ENCODE measurements at regions not wholly inside any gene's neighbourhood (a gene's known extent, or its start where the extent isn't known, plus 50 kb on each side); places are given as distances from the start of the nearest gene placed in this dataset.

GRCh38 chr11:37830529-37830928 is 1232.5 kb upstream of the RAG2 start:
- no peak for DNase-seq (ENCODE audit: low read depth in 1 of 2, low spot score in 1 of 2)

- DNase-seq (ENCODE audit: low read depth in 1 of 2, low spot score in 1 of 2), result no peak
These were observed 1219.8 kb upstream of the RAG2 start for GRCh38 chr11:37817727-37818270.

GRCh38 chr11:37812281-37812880 is 1214.3 kb upstream of the RAG2 start:
- DNase-seq (ENCODE audit: low read depth in 1 of 2, low spot score in 1 of 2), result no peak

GRCh38 chr11:37811349-37811748 is 1213.3 kb upstream of the RAG2 start:
- DNase-seq (ENCODE audit: low read depth in 1 of 2, low spot score in 1 of 2), result no peak

GRCh38 chr11:37804666-37805065 is 1206.6 kb upstream of the RAG2 start:
- DNase-seq (ENCODE audit: low read depth in 1 of 2, low spot score in 1 of 2), result no peak

GRCh38 chr11:37788141-37788877 is 1190.3 kb upstream of the RAG2 start:
- DNase-seq (ENCODE audit: low read depth in 1 of 2, low spot score in 1 of 2), result no peak

- no peak for DNase-seq (ENCODE audit: low read depth in 1 of 2, low spot score in 1 of 2)
These were observed 1188.2 kb upstream of the RAG2 start for GRCh38 chr11:37786214-37786755.

- no peak for DNase-seq (ENCODE audit: low read depth in 1 of 2, low spot score in 1 of 2)
These were observed 1176.4 kb upstream of the RAG2 start for GRCh38 chr11:37774441-37774840.

GRCh38 chr11:37770145-37770544 is 1172.1 kb upstream of the RAG2 start:
- no peak for DNase-seq (ENCODE audit: low read depth in 1 of 2, low spot score in 1 of 2)

GRCh38 chr11:37762079-37762478 is 1164.0 kb upstream of the RAG2 start:
- no peak for DNase-seq (ENCODE audit: low read depth in 1 of 2, low spot score in 1 of 2)

- no peak for DNase-seq (ENCODE audit: low read depth in 1 of 2, low spot score in 1 of 2)
These were observed 1157.5 kb upstream of the RAG2 start for GRCh38 chr11:37755521-37755920.

GRCh38 chr11:37748641-37749040 is 1150.6 kb upstream of the RAG2 start:
- no peak for DNase-seq (ENCODE audit: low read depth in 1 of 2, low spot score in 1 of 2)

GRCh38 chr11:37747121-37747520 is 1149.1 kb upstream of the RAG2 start:
- DNase-seq (ENCODE audit: low read depth in 1 of 2, low spot score in 1 of 2), result no peak

- no peak for DNase-seq (ENCODE audit: low read depth in 1 of 2, low spot score in 1 of 2)
These were observed 1129.3 kb upstream of the RAG2 start for GRCh38 chr11:37727371-37727770.

- DNase-seq (ENCODE audit: low read depth in 1 of 2, low spot score in 1 of 2), result no peak
These were observed 1126.3 kb upstream of the RAG2 start for GRCh38 chr11:37724315-37724714.

GRCh38 chr11:37721485-37721884 is 1123.4 kb upstream of the RAG2 start:
- DNase-seq (ENCODE audit: low read depth in 1 of 2, low spot score in 1 of 2), result no peak

- DNase-seq (ENCODE audit: low read depth in 1 of 2, low spot score in 1 of 2), result no peak
These were observed 1120.5 kb upstream of the RAG2 start for GRCh38 chr11:37718431-37718999.

GRCh38 chr11:37712251-37712650 is 1114.2 kb upstream of the RAG2 start:
- DNase-seq (ENCODE audit: low read depth in 1 of 2, low spot score in 1 of 2), result no peak

- no peak for DNase-seq (ENCODE audit: low read depth in 1 of 2, low spot score in 1 of 2)
These were observed 1112.0 kb upstream of the RAG2 start for GRCh38 chr11:37710031-37710430.

- no peak for DNase-seq (ENCODE audit: low read depth in 1 of 2, low spot score in 1 of 2)
These were observed 1106.8 kb upstream of the RAG2 start for GRCh38 chr11:37704791-37705190.

GRCh38 chr11:37699644-37700043 is 1101.6 kb upstream of the RAG2 start:
- DNase-seq (ENCODE audit: low read depth in 1 of 2, low spot score in 1 of 2), result no peak

GRCh38 chr11:37695283-37695682 is 1097.2 kb upstream of the RAG2 start:
- no peak for DNase-seq (ENCODE audit: low read depth in 1 of 2, low spot score in 1 of 2)
